SK-N-SH treated with all-trans-retinoic acid at 6 μM for 48 hours (cell line): ENCODE measurements at regions not wholly inside any gene's neighbourhood (a gene's known extent, or its start where the extent isn't known, plus 50 kb on each side); places are given as distances from the start of the nearest gene placed in this dataset.

Experiments used
- ATAC-seq: fragments of 200-7000 bp; cut with Tn5 transposase; 3 replicates; pipeline ENCODE4 v1.9.1; 2020; ENCODE audit warnings: mild to moderate bottlenecking, moderate library complexity
- ARNTL ChIP-seq: fragments of 450-650 bp; formaldehyde crosslinking; IDR thresholded peaks from 2 replicates; pipeline ENCODE4 v1.5.0; 2020; ENCODE audit warnings: low read depth, mild to moderate bottlenecking, moderate library complexity, borderline replicate concordance
- BACH2 ChIP-seq: fragments of 250-450 bp; sonication (Bioruptor Pico); IDR thresholded peaks from 2 replicates; pipeline ENCODE4 v1.9.0; 2021; ENCODE audit warnings: mild to moderate bottlenecking, borderline replicate concordance
- ESRRG ChIP-seq: fragments of 250-450 bp; sonication (Bioruptor Pico); IDR thresholded peaks from 2 replicates; pipeline ENCODE4 v1.6.1; 2021; ENCODE audit warnings: mild to moderate bottlenecking
- GLIS3 ChIP-seq: fragments of 250-450 bp; sonication (Bioruptor Pico); IDR thresholded peaks from 2 replicates; pipeline ENCODE4 v1.5.0; 2020; ENCODE audit warnings: mild to moderate bottlenecking, moderate library complexity
- ISL1 ChIP-seq: fragments of 250-450 bp; sonication (Bioruptor Pico); IDR thresholded peaks from 2 replicates; pipeline ENCODE4 v2.1.2; 2022; ENCODE audit warnings: mild to moderate bottlenecking, moderate library complexity
- OSR1 ChIP-seq: fragments of 250-450 bp; sonication (Bioruptor Pico); IDR thresholded peaks from 2 replicates; pipeline ENCODE4 v1.8.0; 2022; ENCODE audit warnings: moderate library complexity, mild to moderate bottlenecking, inconsistent platforms
- PATZ1 ChIP-seq: fragments of 250-450 bp; sonication (Bioruptor Pico); IDR thresholded peaks from 2 replicates; pipeline ENCODE4 v1.8.0; 2020; ENCODE audit warnings: mild to moderate bottlenecking, moderate library complexity, borderline replicate concordance
- POU6F1 ChIP-seq: fragments of 250-450 bp; sonication (Bioruptor Pico); IDR thresholded peaks from 2 replicates; pipeline ENCODE4 v1.8.0; 2021; ENCODE audit warnings: low read depth, mild to moderate bottlenecking, moderate library complexity, borderline replicate concordance
- PPARA ChIP-seq: fragments of 250-450 bp; sonication (Bioruptor Pico); IDR thresholded peaks from 2 replicates; pipeline ENCODE4 v1.5.0; 2020; ENCODE audit warnings: mild to moderate bottlenecking, borderline replicate concordance
- RARB ChIP-seq: fragments of 250-450 bp; sonication (Bioruptor Pico); IDR thresholded peaks from 2 replicates; pipeline ENCODE4 v1.8.0; 2021; ENCODE audit warnings: mild to moderate bottlenecking, moderate library complexity
- SNAI2 ChIP-seq: fragments of 250-450 bp; sonication (Bioruptor Pico); IDR thresholded peaks from 2 replicates; pipeline ENCODE4 v1.5.0; 2020; ENCODE audit warnings: mild to moderate bottlenecking, moderate library complexity
- TCF4 ChIP-seq: fragments of 250-450 bp; sonication (Bioruptor Pico); IDR thresholded peaks from 2 replicates; pipeline ENCODE4 v1.8.0; 2021; ENCODE audit warnings: mild to moderate bottlenecking, moderate library complexity, borderline replicate concordance
- TOX ChIP-seq: fragments of 250-450 bp; sonication (Bioruptor Pico); IDR thresholded peaks from 2 replicates; pipeline ENCODE4 v1.8.0; 2021; ENCODE audit warnings: mild to moderate bottlenecking, moderate library complexity, borderline replicate concordance
- TSHZ2 ChIP-seq: fragments of 250-450 bp; sonication (Bioruptor Pico); IDR thresholded peaks from 2 replicates; pipeline ENCODE4 v1.5.0; 2020; ENCODE audit warnings: mild to moderate bottlenecking, moderate library complexity
- ZC3H10 ChIP-seq: fragments of 250-450 bp; sonication (Bioruptor Pico); IDR thresholded peaks from 2 replicates; pipeline ENCODE4 v1.5.1; 2021; ENCODE audit warnings: mild to moderate bottlenecking, moderate library complexity
- ZFP3 ChIP-seq: fragments of 250-450 bp; sonication (Bioruptor Pico); IDR thresholded peaks from 2 replicates; pipeline ENCODE4 v1.5.0; 2020; ENCODE audit warnings: mild to moderate bottlenecking, moderate library complexity
- ZFP30 ChIP-seq: fragments of 450-650 bp; formaldehyde crosslinking; IDR thresholded peaks from 2 replicates; pipeline ENCODE4 v1.5.0; 2022; ENCODE audit warnings: mild to moderate bottlenecking, moderate library complexity
- ZNF565 ChIP-seq: fragments of 450-650 bp; formaldehyde crosslinking; conservative IDR thresholded peaks from 2 replicates; pipeline ENCODE4 v1.5.0; 2020; ENCODE audit warnings: low read depth, mild to moderate bottlenecking, moderate library complexity
- ZNF70 ChIP-seq: fragments of 450-650 bp; formaldehyde crosslinking; IDR thresholded peaks from 2 replicates; pipeline ENCODE4 v1.5.0; 2020; ENCODE audit warnings: mild to moderate bottlenecking, moderate library complexity
- ZNF8 ChIP-seq: fragments of 450-650 bp; formaldehyde crosslinking; IDR thresholded peaks from 2 replicates; pipeline ENCODE4 v1.5.0; 2020; ENCODE audit warnings: mild to moderate bottlenecking, moderate library complexity
- TF ChIP-seq, protein P1 (sequence below): fragments of 250-450 bp; sonication (Bioruptor Pico); IDR thresholded peaks from 2 replicates; pipeline ENCODE4 v1.5.1; 2021; ENCODE audit warnings: mild to moderate bottlenecking, moderate library complexity
- TF ChIP-seq, protein P2 (sequence below): fragments of 250-450 bp; sonication (Bioruptor Pico); IDR thresholded peaks from 2 replicates; pipeline ENCODE4 v1.5.1; 2020; ENCODE audit warnings: low read depth, mild to moderate bottlenecking, moderate library complexity

DNA sequence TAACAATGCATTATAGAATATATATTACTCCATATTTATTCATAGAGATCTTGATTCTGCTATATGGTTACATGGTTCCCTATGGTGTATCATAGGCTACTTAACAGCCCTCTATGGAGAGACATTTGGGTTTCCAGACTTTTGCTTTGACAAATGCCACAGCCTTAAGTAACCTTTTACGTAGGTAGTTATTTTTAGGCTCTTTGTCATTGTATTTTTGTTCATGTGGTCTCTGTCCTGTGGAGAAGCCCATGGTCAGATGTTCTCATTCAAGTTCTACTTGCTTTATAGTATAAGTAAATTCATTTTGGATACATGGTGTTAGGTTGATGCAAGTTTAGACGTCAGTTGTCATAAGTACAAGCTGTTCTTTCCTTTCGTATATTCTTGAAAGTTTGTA lies 275.2 kb upstream of the THSD7B start:
- no peak for ATAC-seq
- TF ChIP-seq PPARA (CRISPR knock-in tag): no peak
- TF ChIP-seq, all 23 proteins: peak for 0

GRCh38 chr2:136487421-136487820 lies 277.9 kb upstream of the THSD7B start:
- no peak for ATAC-seq
- no peak for TF ChIP-seq TSHZ2 (CRISPR knock-in tag)
- no peak for TF ChIP-seq ZC3H10
- no peak for TF ChIP-seq OSR1 (CRISPR knock-in tag)
- TF ChIP-seq PATZ1 (CRISPR knock-in tag): no peak
- TF ChIP-seq ZNF70 (CRISPR knock-in tag): no peak
- TF ChIP-seq ZFP3 (CRISPR knock-in tag): no peak
- TF ChIP-seq ESRRG (CRISPR knock-in tag): no peak
- TF ChIP-seq TCF4 (CRISPR knock-in tag): no peak
- TF ChIP-seq TOX (CRISPR knock-in tag): no peak
- TF ChIP-seq ZFP30 (CRISPR knock-in tag): no peak
- TF ChIP-seq, protein P1, sequence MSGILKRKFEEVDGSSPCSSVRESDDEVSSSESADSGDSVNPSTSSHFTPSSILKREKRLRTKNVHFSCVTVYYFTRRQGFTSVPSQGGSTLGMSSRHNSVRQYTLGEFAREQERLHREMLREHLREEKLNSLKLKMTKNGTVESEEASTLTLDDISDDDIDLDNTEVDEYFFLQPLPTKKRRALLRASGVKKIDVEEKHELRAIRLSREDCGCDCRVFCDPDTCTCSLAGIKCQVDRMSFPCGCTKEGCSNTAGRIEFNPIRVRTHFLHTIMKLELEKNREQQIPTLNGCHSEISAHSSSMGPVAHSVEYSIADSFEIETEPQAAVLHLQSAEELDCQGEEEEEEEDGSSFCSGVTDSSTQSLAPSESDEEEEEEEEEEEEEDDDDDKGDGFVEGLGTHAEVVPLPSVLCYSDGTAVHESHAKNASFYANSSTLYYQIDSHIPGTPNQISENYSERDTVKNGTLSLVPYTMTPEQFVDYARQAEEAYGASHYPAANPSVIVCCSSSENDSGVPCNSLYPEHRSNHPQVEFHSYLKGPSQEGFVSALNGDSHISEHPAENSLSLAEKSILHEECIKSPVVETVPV (CRISPR knock-in tag): no peak
- no peak for TF ChIP-seq BACH2 (CRISPR knock-in tag)
- TF ChIP-seq ZNF565 (CRISPR knock-in tag): no peak
- TF ChIP-seq RARB (CRISPR knock-in tag): no peak
- TF ChIP-seq POU6F1: no peak

GRCh38 chr2:136486115-136486514 lies 279.2 kb upstream of the THSD7B start:
- TF ChIP-seq OSR1 (CRISPR knock-in tag) (no peak), ZFP30 (CRISPR knock-in tag) (no peak), BACH2 (CRISPR knock-in tag) (no peak), ZNF565 (CRISPR knock-in tag) (no peak), ARNTL (CRISPR knock-in tag) (no peak), ESRRG (CRISPR knock-in tag) (no peak), RARB (CRISPR knock-in tag) (no peak), TOX (CRISPR knock-in tag) (no peak), ZFP3 (CRISPR knock-in tag) (no peak), GLIS3 (CRISPR knock-in tag) (no peak), PATZ1 (CRISPR knock-in tag) (no peak), ZNF70 (CRISPR knock-in tag) (no peak), ZC3H10 (no peak), SNAI2 (CRISPR knock-in tag) (no peak), ZNF8 (CRISPR knock-in tag) (no peak), ISL1 (CRISPR knock-in tag) (no peak), TSHZ2 (CRISPR knock-in tag) (no peak)
- TF ChIP-seq, protein P2, sequence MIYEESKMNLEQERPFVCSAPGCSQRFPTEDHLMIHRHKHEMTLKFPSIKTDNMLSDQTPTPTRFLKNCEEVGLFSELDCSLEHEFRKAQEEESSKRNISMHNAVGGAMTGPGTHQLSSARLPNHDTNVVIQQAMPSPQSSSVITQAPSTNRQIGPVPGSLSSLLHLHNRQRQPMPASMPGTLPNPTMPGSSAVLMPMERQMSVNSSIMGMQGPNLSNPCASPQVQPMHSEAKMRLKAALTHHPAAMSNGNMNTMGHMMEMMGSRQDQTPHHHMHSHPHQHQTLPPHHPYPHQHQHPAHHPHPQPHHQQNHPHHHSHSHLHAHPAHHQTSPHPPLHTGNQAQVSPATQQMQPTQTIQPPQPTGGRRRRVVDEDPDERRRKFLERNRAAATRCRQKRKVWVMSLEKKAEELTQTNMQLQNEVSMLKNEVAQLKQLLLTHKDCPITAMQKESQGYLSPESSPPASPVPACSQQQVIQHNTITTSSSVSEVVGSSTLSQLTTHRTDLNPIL (CRISPR knock-in tag): no peak
- TF ChIP-seq, protein P1 (CRISPR knock-in tag): no peak
- no peak for ATAC-seq
